Astrocyte (in vitro differentiated cells and primary cell): ENCODE measurements at regions not wholly inside any gene's neighbourhood (a gene's known extent, or its start where the extent isn't known, plus 50 kb on each side); places are given as distances from the start of the nearest gene placed in this dataset.
A peak's percentile ranks its signal among the peaks of the same experiment; 100 is the strongest.

Experiments
- DNase-seq: peaks from one replicate; pipeline ENCODE4 v3.0.0-alpha.2; 2010; ENCODE audit warnings: low read depth
- FAIRE-seq: peaks from 2 replicates; lab custom pipeline; 2011; peaks lifted over from hg19 to GRCh38; lab: Jason Lieb, UNC
- H2AFZ ChIP-seq: 2 replicates; pipeline ENCODE4 v1.6.0; 2012; ENCODE audit warnings: low read depth, low read length, inconsistent platforms
- H3K27ac ChIP-seq: 2 replicates; pipeline ENCODE4 v1.5.1; 2011; ENCODE audit warnings: low read depth, low read length, inconsistent platforms
- H3K27me3 ChIP-seq: 2 replicates; pipeline ENCODE4 v1.6.0; 2011; ENCODE audit warnings: low read length, inconsistent platforms; ENCODE audit not compliant: insufficient read depth
- H3K36me3 ChIP-seq: 2 replicates; pipeline ENCODE4 v1.5.1; 2011; ENCODE audit warnings: low read length, inconsistent platforms; ENCODE audit not compliant: insufficient read depth
- H3K4me1 ChIP-seq: 2 replicates; pipeline ENCODE4 v1.5.1; 2011; ENCODE audit warnings: low read length, inconsistent platforms; ENCODE audit not compliant: insufficient read depth
- H3K4me2 ChIP-seq: 2 replicates; pipeline ENCODE4 v1.6.0; 2012; ENCODE audit warnings: low read length, inconsistent platforms
- H3K4me3 ChIP-seq: 2 replicates; pipeline ENCODE4 v1.5.1; 2011; ENCODE audit warnings: low read depth, mild to moderate bottlenecking, low read length, inconsistent platforms; ENCODE audit not compliant: insufficient read depth
- H3K79me2 ChIP-seq: 2 replicates; pipeline ENCODE4 v1.6.0; 2012; ENCODE audit warnings: mild to moderate bottlenecking, low read length, inconsistent platforms; ENCODE audit not compliant: insufficient read depth
- H3K9ac ChIP-seq: 2 replicates; pipeline ENCODE4 v1.6.0; 2012; ENCODE audit warnings: mild to moderate bottlenecking, low read length, inconsistent platforms
- H3K9me3 ChIP-seq: 2 replicates; pipeline ENCODE4 v1.5.1; 2012; ENCODE audit warnings: low read depth, mild to moderate bottlenecking, low read length, inconsistent platforms; ENCODE audit not compliant: insufficient read depth
- H4K20me1 ChIP-seq: 2 replicates; pipeline ENCODE4 v1.6.0; 2012; ENCODE audit warnings: low read length, inconsistent platforms; ENCODE audit not compliant: insufficient read depth
- H3K27ac Mint-ChIP-seq: one replicate; pipeline ENCODE4 v1.8.0; 2021; ENCODE audit warnings: mild to moderate bottlenecking, mixed read lengths; ENCODE audit not compliant: unreplicated experiment
- H3K27me3 Mint-ChIP-seq: one replicate; pipeline ENCODE4 v1.8.0; 2021; ENCODE audit warnings: low read depth, mixed read lengths; ENCODE audit not compliant: unreplicated experiment
- H3K36me3 Mint-ChIP-seq: one replicate; pipeline ENCODE4 v1.8.0; 2021; ENCODE audit warnings: low read depth, mixed read lengths; ENCODE audit not compliant: unreplicated experiment
- H3K4me1 Mint-ChIP-seq: one replicate; pipeline ENCODE4 v1.8.0; 2021; ENCODE audit warnings: low read depth, mixed read lengths; ENCODE audit not compliant: unreplicated experiment
- H3K4me3 Mint-ChIP-seq: one replicate; pipeline ENCODE4 v1.8.0; 2021; ENCODE audit warnings: mild to moderate bottlenecking, moderate library complexity, mixed read lengths; ENCODE audit not compliant: unreplicated experiment
- H3K9me3 Mint-ChIP-seq: one replicate; pipeline ENCODE4 v1.8.0; 2021; ENCODE audit warnings: mild to moderate bottlenecking, mixed read lengths; ENCODE audit not compliant: unreplicated experiment
- CTCF ChIP-seq: IDR thresholded peaks from 2 replicates; pipeline ENCODE4 v1.5.1; 2011; ENCODE audit warnings: low read depth, mild to moderate bottlenecking, inconsistent platforms, low read length, moderate library complexity; ENCODE audit not compliant: insufficient read depth
- EZH2 ChIP-seq: IDR thresholded peaks from 2 replicates; pipeline ENCODE4 v1.6.1; 2012; ENCODE audit warnings: mild to moderate bottlenecking, low read length, inconsistent platforms; ENCODE audit not compliant: insufficient read depth

DNA sequence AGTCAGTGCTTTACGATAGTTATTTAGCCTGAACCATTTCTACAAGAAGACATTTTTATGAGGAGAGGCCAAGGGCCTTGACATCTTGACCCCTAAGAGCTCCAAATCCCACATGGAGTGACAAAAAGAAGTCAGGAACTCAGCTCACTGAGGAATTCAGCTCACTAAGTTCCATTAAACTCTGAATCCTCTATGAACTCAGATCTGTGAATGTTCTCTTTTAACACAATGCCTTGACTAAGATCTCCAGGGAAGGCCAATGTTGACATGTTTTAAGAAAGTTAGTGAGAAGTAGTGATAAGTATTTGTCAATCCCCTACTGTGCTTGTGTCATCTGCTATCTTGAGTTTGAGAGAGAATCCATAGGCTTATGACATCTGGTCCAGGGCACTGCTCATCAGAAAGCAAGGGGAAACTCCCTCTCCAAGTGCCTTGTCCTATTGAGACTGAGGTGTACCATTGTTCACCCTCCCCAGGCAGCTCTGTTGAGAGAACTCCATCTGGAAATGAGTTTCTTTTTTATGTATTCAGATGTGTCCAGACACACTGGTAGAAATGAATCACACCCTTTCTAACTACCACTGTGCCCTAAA, 68.7 kb upstream of the PCDH19 start:
- H2AFZ ChIP-seq = no peak overlapping the region
- H3K79me2 ChIP-seq = no peaks in the 10 kb centered on the region
- no peak overlapping the region for H3K4me2 ChIP-seq
- no peaks in the 10 kb centered on the region for H3K9me3 ChIP-seq
- peak; percentile 80 for FAIRE-seq
- H3K27me3 ChIP-seq = no peaks in the 10 kb centered on the region
- H3K36me3 ChIP-seq = no peaks in the 10 kb centered on the region
- no peak overlapping the region for H3K27ac ChIP-seq
- H3K9ac ChIP-seq = no peak overlapping the region
- H3K36me3 Mint-ChIP-seq = no peaks in the 10 kb centered on the region
- H3K27me3 Mint-ChIP-seq = no peaks in the 10 kb centered on the region
- DNase-seq = no peak
- no peak overlapping the region for H3K4me3 Mint-ChIP-seq
- H3K4me1 ChIP-seq = no peaks in the 10 kb centered on the region
- TF ChIP-seq EZH2 = no peak
- no peaks in the 10 kb centered on the region for H3K4me1 Mint-ChIP-seq
- H3K4me3 ChIP-seq = no peak overlapping the region
- no peaks in the 10 kb centered on the region for H4K20me1 ChIP-seq
- no peaks in the 10 kb centered on the region for H3K9me3 Mint-ChIP-seq
- H3K27ac Mint-ChIP-seq = no peak overlapping the region

DNA sequence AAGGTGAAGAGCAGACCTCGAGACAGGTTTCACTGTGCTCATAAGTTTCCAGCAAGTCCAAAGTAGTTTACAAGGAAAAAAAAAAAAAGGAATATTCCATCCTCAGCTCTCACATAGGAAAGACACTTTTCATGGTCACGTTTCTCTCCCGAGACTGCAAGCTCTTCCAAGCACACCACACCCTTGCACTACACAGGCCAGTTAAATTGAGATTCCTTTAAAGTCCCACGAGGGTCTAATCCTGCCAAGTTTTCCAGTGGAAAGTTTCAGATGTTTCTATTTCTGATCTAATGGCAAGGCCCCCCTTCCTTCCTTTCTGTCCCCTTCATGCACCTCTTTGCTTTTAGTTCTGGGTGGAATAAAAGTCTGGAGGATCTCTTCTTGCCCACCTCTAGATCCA, 67.9 kb upstream of the PCDH19 start:
- Mint-ChIP-seq H3K36me3 (no peaks in the 10 kb centered on the region), H3K4me3 (no peak overlapping the region), H3K9me3 (no peaks in the 10 kb centered on the region), H3K27me3 (no peaks in the 10 kb centered on the region), H3K27ac (no peak overlapping the region), H3K4me1 (no peaks in the 10 kb centered on the region)
- Histone ChIP-seq H3K36me3 (no peaks in the 10 kb centered on the region), H3K9ac (no peak overlapping the region), H3K4me3 (no peak overlapping the region), H3K9me3 (no peaks in the 10 kb centered on the region), H3K79me2 (no peaks in the 10 kb centered on the region), H3K27ac (no peak overlapping the region), H4K20me1 (no peaks in the 10 kb centered on the region), H3K4me1 (no peaks in the 10 kb centered on the region), H3K27me3 (no peaks in the 10 kb centered on the region), H3K4me2 (no peak overlapping the region), H2AFZ (no peak overlapping the region)
- no peak for DNase-seq
- FAIRE-seq = no peak
- TF ChIP-seq EZH2 (no peak), CTCF (no peak)

DNA sequence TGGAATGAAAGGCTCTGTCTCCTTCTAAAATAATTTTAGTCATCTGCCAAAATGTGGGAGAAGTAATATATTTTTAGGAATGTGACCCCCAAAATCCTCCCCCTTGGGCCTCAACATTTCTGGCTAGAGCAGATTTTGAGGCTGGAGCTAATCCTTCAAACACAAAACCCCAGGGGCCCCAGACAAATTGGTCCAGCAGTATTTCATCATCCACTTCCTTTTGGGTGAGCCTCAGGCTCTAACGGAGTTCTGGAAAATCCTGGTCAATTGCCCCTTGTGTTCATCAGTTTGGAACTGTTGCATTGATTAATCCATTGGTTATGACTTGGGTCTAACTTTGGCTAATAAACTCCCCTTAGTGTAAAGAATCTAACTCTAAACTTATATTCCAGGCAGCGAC, 67.4 kb upstream of the PCDH19 start:
- Histone ChIP-seq H3K9me3 (no peaks in the 10 kb centered on the region), H3K9ac (no peak overlapping the region), H3K4me1 (no peaks in the 10 kb centered on the region), H3K36me3 (no peaks in the 10 kb centered on the region), H3K4me3 (no peak overlapping the region), H2AFZ (no peak overlapping the region), H3K79me2 (no peaks in the 10 kb centered on the region), H3K27ac (no peak overlapping the region), H3K27me3 (no peaks in the 10 kb centered on the region), H4K20me1 (no peaks in the 10 kb centered on the region), H3K4me2 (no peak overlapping the region)
- Mint-ChIP-seq H3K36me3 (no peaks in the 10 kb centered on the region), H3K27me3 (no peaks in the 10 kb centered on the region), H3K9me3 (no peaks in the 10 kb centered on the region), H3K27ac (no peak overlapping the region), H3K4me1 (no peaks in the 10 kb centered on the region), H3K4me3 (no peak overlapping the region)
- FAIRE-seq = peak; percentile 43
- no peak for TF ChIP-seq CTCF
- TF ChIP-seq EZH2 = no peak
- no peak for DNase-seq
